GM18520 (cell line): ENCODE measurements at regions not wholly inside any gene's neighbourhood (a gene's known extent, or its start where the extent isn't known, plus 50 kb on each side); places are given as distances from the start of the nearest gene placed in this dataset.
"Not testable (repeated sequence)": the region's sequence is repeated elsewhere in the genome, so short reads cannot be mapped to it uniquely, and the experiment has no call there.

Source experiments
- ATAC-seq: cut with Tn5 transposase; IDR thresholded peaks from one replicate; pipeline ENCODE4 v1.9.1; 2021; ENCODE audit not compliant: unreplicated experiment

DNA sequence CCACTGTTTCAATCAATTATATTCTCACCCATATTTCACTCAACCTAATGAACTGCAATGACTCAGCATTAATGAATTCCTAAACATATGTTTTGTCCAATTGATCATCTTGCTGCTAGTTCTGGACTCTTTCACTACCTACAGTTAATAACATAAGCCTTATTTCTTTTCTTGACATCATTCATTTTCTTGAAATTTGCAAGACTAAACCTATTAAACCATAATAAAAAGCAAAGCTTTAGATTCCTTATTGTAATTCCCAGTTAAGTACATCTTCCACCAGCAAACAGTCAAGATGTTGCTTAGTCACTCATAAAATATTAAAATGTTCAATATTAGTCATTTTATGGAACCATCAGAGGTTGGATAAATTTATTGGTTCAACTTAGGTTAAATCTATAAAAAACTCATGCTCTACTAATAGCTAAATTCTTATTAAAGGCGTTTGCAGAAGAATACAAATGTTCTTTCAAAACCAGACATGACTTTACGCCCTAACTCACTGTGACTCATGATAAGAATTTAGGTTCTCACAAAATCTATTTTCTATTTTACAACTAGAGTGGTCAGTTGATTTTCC is 599.4 kb downstream of the RNF144A start:
- no peak for ATAC-seq

- ATAC-seq, result no peak
Measured at GRCh38 chr2:7517088-7517487, 599.9 kb downstream of the RNF144A start.

- ATAC-seq, result no peak
Measured at GRCh38 chr2:7517851-7518250, 600.6 kb downstream of the RNF144A start.

GRCh38 chr2:7523481-7524120 is 606.4 kb downstream of the RNF144A start:
- ATAC-seq, result no peak

GRCh38 chr2:7524195-7524594 is 607.0 kb downstream of the RNF144A start:
- no peak for ATAC-seq

DNA sequence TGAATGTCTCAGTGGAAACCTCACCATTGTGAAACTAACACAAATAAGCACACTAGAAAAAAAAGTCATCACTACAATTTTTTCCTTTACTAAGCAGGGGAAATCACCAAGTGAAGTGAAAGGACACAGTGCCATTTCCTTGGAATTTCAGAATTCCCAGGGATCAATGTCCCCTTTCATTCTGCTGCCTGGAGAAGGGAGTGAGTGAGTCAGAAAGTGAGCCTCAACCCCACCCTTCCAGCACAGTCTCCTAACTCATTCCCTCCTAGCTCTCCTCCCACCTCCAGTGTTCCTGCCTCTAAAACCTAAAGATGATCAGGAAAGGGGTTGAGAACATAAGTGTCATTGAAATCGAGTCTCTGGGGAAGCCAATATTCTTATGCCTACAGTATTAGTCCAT is 608.5 kb downstream of the RNF144A start:
- ATAC-seq, result no peak

- no peak for ATAC-seq
Measured at GRCh38 chr2:7527165-7527722, 610.0 kb downstream of the RNF144A start.

DNA sequence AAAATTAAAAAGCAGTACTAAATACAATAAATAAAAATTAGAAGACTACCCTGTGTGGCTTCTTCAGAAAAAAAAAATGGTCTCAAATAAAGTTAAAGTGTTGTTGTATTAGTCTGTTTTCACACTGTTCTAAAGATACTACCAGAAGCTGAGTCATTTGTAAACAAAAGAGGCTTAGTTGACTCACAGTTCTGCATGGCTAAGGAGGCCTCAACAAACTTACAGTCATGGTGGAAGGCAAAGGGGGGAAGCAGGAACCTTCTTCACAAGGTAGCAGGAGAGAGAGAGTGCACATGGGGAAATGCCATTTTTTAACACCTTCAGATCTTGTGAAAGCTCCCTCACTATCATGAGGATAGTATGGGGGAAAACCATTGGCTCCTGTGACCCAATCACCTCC is 612.8 kb downstream of the RNF144A start:
- no peak for ATAC-seq

DNA sequence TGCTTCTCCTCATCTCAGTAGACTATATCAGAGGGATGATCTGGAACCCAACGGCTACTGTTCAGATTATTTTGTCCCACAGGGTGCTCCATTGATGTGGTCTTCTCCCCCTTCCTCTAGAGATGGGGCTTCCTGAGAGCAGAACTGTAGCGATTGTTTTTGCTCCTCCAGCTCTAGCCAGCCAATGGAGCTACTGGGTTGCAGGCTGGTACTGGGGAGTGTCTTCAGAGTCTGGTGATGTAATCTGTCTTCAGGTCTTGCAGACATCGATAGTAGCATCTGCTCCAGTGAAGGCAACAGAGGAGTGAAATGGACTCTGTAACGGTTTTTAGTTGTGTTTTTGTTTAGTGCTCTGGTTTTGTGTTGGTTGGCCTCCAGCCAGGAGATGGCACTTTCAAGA is 621.9 kb downstream of the RNF144A start:
- no peak for ATAC-seq

DNA sequence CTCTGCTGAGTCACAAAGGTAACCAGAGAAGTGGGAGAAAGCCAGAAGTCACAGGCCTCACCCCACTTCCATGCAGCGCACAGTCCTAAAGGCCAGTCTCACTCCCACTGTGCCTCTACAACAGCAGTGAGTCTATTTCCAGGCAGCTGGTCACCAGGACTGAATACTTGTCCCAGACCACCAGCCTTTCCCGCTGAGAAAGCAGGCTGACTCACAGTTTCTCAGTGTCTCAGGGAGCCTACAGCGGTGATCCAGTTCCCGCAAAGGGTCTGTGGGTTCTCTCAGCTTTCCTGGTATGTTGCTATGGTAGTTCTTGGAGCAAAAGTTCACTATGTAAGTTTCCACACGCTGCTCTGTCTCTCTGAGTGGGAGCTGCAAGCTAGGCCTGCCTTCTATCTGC is 622.5 kb downstream of the RNF144A start:
- no peak for ATAC-seq

- no peak for ATAC-seq
Measured at GRCh38 chr2:7552825-7553570, 635.8 kb downstream of the RNF144A start.

GRCh38 chr2:7555260-7555659 is 638.0 kb downstream of the RNF144A start:
- no peak for ATAC-seq

- no peak for ATAC-seq
Measured at GRCh38 chr2:7557376-7557775, 640.2 kb downstream of the RNF144A start.

- ATAC-seq, result no peak
Measured at GRCh38 chr2:7559791-7560190, 642.6 kb downstream of the RNF144A start.

GRCh38 chr2:7566382-7566881 is 649.2 kb downstream of the RNF144A start:
- ATAC-seq, result no peak

DNA sequence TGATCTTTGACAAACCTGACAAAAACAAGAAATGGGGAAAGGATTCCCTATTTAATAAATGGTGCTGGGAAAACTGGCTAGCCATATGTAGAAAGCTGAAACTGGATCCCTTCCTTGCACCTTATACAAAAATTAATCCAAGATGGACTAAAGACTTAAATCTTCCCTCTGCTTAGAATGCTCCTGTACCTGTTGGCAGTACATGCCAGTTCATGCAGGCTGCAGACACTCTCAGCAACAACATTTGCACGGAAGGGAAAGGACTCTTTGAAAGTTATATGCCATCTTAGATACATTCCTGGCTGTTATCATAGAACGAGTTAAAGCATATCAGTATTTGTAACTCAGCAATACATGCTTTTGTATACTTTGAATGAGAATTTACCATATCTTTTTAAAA is 649.9 kb downstream of the RNF144A start:
- ATAC-seq, result not testable (repeated sequence)

DNA sequence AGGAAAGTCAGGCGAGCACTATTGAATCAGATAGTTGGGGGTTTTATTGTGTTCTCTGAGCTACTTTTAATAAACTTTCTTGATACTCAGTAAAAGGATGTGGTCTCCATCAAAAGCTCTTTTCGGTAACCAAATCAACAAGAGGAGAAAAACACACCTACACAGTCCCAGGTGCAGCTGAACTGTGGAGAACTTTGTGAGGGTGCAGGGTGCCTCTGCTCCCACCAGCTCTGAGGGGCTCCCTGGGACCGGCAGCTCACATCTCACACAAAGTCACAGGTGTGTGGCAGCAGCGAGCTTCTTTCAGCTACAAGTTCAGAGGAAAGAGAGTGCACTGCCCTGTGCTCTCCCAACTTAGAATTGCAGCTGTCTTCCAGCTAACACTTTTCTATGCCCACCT is 650.4 kb downstream of the RNF144A start:
- no peak for ATAC-seq

- ATAC-seq, result no peak
Measured at GRCh38 chr2:7570247-7570646, 653.0 kb downstream of the RNF144A start.

DNA sequence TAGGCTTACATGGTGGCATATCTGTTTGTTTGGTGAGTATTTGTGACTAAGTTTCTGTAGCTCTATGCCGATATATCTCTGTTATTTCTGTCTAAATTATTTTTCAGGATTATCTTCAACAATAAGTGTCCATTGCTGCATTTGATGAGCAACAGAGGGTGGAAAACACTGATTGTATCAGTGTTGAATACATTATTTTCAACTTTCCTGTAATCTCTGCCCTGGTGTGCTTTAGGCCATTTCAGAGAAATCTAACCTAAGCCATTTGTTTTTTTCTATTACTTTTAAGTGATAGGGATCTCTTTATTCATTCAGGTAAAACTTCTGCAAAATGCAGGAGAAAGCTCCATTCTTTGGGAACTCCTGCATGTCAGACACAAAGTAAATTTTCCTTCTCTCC is 654.5 kb downstream of the RNF144A start:
- no peak for ATAC-seq

DNA sequence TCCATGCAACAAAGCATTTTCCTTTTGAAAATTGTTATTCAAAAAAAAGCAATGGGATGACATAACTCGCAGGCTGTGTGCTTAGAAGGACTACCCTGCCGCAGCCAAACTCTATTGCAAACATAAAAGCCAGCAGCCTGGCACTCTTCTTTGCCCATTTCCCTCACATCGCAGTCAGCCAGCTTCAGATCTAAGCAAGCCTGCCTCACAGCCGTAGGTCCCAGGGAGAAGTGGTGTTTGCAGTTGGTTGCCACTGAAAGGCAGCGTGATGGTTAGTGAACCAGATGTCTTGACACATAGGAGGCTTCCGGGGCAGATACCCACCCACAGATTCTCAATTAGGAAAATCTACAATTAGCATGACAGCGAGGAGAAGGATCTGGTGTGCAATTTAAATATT is 655.2 kb downstream of the RNF144A start:
- ATAC-seq, result no peak

GRCh38 chr2:7573166-7573825 is 656.1 kb downstream of the RNF144A start:
- ATAC-seq, result no peak
